ENCODE measurements at regions not wholly inside any gene's neighbourhood (a gene's known extent, or its start where the extent isn't known, plus 50 kb on each side); places are given as distances from the start of the nearest gene placed in this dataset.
A peak's percentile ranks its signal among the peaks of the same experiment; 100 is the strongest.

DNA sequence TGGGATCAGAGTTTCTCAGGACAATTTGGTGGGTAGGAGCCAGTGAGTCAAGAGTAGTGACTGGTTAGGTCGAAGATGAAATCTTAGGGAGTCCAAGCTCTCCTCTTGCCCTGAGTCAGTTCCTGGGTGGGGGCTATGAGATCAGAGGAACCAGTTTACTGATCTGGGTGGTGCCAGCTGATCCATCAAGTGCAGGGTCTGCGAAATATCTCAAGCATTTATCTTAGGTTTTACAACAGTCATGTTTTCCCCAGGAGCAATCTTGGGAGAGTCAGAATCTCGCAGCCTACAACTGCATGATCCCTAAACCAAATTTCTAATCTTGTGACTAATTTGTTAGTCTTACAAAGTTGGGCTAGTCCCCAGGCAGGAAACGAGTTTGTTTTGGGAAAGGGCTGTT is 1833.2 kb upstream of the PCDH7 start:
- DNase-seq = no peak

DNA sequence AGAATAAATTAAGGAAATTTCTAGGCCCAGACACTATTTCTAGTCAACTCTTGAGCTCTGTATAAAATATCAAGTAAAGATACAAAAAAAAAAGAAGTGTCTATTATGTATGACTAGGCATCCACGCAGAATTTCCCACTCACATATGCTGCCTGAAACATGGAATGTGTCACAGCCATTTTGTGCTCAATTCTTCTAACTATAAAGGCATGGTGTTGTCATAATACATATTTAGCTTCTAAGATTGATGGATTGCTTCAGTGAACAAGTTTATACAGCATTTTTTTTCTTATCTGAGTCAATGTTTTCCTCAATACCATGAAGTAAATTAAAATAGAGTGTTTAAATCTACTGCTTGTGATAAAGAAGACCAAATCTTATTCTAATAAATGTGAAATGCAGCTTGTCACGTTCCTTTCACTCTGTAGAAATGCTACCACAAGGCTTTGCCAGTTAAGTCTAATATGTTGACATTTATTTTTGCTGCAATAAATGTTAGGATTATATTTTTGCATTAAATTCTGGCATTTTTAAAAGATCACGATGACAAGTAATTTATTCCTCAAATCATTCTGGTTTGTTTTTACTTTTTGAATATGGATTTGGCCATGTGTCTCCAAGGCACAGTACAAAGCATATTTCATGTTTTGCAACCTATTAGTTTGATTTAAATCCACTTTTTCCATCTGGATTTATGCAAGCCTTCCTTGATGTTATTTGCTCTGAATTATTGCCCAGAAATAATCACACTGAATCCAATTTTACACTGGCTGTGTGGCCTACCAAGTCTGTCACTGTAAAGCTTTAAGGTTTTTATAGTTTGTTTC is 1829.0 kb upstream of the PCDH7 start:
- DNase-seq = peak; percentile 27

DNA sequence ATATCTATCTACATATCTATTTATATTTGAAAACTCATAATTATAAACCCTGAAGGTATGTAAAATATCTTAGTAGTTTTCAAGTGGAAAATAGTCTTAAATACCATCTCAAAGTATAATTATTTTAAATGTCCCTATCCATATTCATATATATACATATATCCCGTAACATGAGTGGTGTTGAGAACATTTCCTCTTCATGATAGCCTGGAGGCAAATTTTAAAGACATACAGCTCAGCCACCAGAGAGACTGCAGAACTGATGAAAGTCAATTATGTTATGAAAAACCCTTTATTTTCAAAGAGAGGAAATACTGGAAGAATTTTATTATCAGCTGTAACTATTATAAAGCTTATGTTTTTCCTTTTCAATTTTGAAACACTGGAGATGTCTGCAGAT is 1806.7 kb upstream of the PCDH7 start:
- no peak for DNase-seq

DNA sequence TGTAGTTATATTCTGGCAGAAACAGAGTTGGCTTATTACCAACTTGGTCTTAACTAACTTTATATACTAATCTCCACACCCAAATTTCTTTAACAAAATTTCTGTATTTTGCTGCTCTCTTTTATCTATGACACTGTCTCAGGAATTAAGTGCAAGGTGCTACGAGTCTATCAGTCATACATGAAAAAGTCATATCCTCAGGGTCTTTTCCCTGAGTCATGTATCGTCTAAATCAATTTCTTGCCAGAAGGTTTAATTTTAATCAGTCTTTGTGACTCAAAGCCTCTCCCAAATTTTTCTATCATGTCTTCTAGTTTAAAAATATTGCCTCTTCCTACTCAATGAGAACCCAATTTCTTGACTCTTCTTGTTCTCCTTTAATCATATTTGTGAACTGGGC is 1803.6 kb upstream of the PCDH7 start:
- DNase-seq = no peak

DNA sequence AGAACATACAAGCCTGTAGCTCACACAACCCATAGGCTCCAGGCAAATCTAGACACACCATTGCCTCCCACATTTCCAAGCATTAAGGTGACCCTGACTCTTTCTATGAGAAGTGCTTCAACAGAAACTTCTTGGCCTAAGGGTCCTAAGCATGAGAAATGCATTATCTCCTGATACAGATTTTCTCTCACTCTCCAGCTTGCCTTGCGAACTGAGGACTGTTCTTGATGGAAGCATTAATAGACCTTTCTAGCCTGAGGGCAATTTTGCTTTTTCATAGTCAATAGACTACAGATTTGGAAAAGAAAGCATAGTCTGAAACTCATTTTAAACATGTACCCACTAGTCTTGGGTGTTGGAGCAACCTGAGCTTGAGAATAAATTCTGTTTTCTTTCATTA is 1801.3 kb upstream of the PCDH7 start:
- peak; percentile 2 for DNase-seq

DNA sequence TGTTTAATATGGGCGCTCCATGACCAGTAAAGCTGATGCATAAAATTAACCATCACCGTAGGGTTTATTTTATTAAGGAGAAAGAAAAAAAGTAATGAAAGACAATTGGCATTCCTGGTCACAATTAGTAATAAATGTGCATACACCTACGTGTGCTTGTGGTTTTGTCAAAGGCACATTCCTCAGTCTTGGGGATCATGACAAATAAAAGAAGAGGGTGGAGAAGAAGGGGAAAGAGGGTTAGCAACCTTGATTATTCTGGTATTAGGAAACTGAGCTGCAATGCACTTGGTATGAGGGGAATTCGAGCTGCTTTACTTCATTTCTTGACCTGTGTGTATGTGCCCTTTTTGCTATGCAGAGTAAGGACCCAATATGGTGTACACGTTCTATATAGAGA is 1798.3 kb upstream of the PCDH7 start:
- no peak for DNase-seq

DNA sequence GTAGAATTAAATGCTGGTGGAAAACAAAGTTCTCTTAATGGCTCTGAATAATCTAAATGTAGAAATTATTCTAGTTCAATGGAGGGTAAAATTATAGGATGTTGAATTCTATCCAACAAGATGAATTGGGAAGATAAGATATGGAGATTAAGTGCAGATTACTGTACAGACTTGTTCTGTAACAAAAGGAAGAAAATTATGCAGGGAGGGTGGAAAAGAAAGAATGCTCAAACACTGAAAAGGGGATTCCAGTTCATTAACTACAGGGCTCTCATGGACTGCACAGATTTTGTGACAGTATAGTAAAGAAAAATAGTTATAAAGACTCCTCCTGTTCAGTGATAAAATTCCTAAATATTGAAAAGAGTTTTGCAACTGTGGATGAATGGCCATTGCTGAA is 1794.0 kb upstream of the PCDH7 start:
- DNase-seq = peak; percentile 11

DNA sequence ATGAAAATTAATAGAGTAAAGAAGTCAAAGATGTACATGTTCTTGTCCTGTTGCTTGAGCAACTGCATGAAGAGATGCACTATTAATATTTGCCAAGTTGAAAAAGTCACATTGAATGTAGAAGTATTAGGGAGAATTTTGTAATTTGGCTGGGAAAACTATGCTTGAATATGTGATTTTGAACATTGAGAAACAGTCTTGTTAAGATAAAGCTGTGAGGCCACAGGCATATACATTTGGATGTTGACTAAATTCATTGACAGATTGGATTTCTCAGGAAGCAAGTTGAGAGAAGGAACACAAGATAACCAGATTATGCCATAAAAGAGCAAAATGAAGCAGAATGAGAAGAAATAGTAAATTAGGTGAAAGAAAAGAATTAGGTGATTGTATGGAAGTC is 1777.5 kb upstream of the PCDH7 start:
- no peak for DNase-seq

DNA sequence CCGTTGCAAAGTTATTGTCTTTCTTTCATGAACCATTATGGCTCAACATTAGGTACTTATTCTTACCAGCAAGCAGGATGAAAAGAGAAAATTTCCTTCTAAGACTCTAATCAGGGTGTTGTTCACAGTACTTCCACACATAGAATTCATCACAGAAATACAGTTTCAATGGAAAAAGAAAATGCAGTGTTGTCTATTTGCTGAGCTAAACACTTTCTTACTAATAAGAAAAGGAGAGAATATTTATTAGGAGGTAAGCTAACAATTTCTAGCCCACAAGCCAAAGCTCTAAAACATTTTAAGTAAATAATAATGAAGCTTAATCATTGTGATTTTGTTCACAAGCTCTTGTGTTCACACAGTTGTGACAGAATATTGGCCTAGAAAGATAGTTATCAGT is 1772.8 kb upstream of the PCDH7 start:
- no peak for DNase-seq

DNA sequence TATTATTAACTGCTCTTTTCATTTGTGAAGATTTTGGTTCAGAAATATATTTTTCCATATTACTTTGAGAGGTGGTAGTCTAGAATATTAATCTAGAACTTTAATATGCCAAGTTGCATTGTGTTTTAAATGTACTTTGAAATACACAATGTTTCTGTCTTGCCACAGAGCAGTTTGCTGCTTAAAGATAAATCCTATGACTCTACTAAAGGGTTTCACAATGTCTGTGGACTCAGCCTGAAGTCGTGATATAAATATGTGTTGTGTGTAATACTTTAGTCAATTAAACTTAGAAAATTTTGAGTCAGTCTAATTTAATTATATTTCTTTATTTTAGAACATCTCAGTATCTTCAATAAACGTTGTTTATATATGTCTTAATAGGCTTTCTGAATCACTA is 1771.7 kb upstream of the PCDH7 start:
- no peak for DNase-seq

DNA sequence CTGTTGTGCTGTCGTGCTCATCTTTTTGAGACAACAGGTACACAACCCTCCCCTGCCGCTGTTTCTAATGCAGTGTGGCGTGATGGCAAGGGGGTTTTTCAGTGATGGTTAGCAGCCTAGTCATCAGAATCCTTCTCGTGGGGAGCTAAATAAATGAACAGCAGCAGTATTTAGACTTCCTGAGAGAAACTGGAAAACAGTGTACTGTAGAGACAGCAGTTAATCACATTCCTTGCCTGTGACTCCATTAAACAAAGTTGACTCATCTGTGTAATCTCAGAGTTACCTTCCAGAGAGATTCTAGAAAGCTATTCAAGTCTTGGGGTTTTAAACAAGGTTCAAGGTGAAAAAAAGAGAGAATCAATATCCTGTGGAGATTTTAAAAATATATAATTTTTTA is 1753.2 kb upstream of the PCDH7 start:
- no peak for DNase-seq

DNA sequence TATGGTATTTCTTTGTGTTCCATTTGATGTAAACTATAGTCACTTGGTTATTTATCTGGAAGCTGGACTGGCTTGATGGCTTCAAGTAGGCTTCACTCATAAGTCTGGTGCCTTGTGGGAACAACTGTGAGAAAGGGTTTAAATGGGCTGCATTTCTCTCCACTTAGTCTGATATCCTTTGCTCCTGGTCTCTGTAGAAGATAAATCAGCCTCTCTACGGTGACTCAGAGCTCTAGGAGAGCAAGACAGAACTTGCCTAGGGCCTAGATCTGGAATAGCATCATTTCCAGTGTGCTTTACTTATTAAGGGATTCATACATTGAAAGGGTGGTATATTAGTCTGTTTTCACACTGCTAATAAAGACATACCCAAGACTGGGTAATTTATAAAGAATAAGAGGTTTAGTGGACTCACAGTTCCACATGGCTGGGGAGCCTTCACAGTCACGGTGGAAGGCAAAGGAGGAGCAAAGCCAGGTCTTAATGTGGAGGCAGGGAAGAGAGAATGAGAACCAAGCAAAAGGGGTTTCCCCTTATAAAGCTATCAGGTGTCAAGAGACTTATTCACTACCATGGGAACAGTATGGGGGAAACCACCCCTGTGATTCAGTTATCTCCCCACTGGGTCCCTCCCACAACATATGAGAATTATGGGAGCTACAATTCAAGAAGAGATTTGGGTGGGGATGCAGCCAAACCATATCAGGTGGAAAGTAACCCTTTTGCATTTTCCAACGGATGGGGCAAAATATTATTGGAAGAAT is 1746.4 kb upstream of the PCDH7 start:
- DNase-seq = no peak

DNA sequence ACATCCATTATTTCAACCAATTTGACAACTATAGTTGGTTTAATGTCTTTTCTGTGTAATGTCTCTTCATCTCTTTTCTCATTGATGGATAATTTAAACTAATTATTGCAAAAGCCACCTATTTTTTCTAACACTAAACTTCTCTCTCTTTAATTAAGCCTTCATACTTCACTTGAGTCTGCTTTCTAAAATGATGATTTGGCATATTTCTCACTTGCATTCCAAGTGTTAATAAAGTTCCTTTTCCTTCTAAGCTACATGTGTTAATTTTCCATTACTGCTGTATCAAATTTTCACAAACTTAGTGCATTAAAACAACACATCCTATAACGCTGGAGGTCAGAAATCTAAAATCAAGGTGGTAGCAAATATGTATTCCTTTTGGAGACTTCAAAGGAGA is 1743.8 kb upstream of the PCDH7 start:
- DNase-seq = no peak

DNA sequence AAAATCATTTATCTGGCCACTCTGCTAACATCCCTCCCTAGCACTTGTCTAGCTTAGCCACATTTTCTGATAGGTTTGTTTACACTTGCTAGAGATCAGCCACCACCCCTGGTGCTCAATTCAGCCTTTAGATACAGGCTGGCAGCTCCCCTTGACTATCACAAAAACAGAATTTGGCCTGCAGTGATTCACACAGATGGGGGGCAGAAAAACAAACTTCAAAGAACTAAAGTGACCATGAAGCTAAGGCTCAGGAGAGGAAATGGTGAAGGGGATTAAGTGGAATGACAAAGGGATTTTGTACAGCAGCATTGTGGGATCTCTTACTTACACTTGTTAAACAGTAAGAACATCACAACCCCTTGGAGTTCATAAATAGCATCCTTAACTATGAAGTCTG is 1718.0 kb upstream of the PCDH7 start:
- DNase-seq = peak; percentile 2

DNA sequence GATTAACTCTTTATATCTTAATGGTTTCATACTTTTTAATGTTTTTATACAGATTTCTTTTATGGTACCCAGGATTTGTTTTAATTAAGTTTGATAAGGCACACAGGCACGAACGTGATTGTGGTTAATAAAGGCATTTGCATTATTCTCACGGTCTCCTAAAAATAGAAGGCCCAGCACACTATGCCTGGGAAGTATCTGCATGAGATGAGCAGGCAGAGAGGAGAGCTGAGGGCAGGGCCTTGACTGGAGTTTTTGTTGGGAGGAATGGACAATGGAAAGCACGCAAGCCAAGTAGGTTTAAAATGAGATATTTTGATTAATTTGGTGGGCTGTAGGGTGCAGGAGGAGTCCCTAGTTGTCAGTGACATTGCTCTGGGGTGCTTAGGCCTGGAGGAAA is 1714.3 kb upstream of the PCDH7 start:
- DNase-seq = no peak

DNA sequence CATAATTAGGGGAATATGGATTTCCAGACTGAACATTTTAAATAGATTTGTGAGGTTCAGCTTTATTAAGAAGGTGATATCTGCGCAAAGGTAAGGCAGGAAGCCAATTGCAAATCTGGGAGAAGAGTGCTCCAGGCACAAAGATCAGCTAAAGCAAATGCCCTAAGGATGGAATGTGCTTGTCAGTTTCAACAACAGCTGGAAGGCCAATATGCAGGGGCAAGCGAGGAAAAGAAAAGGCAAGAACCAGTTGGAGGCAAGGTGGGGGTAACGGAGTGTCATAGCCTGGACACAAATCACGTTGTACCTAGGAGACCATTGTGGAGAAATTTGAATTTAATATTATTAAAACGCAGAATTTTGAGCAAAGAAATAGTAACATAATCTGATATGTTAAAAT is 1710.3 kb upstream of the PCDH7 start:
- no peak for DNase-seq

DNA sequence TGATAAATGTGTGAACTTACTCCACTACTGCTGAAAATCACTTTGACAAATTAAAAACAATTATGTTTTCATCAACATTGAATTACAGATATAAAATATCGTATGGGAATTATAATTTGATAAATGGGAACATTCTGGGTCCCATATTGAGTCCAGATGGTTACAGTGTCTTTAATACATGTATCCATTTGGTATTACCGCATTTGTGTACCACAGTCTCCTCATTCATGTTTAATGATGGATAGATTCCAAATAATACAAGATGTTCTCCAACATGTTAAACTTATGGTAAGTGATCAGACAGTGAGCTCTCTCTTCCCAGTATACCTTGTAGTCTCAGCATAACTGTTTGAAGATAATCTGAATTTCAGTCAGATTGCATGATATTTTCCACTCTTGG is 1706.8 kb upstream of the PCDH7 start:
- DNase-seq = no peak

DNA sequence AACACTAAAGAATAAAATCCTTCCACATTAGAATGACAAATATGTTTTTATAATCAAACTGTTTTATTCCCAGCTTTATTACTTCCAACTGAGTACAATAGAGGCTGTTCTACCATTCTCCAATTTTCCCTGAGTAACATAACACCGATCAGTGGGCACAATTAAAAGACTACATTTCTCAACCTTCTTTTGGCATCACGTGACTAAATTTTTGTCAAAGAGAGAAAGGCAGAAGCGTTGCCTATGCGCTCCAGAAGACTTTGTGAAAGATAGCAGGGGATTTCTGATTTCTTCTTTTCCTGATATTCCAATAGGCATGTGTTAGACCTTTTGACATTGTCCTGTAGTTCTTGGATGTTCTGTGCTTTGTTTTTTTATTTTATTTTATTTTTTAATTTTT is 1705.6 kb upstream of the PCDH7 start:
- DNase-seq = no peak

DNA sequence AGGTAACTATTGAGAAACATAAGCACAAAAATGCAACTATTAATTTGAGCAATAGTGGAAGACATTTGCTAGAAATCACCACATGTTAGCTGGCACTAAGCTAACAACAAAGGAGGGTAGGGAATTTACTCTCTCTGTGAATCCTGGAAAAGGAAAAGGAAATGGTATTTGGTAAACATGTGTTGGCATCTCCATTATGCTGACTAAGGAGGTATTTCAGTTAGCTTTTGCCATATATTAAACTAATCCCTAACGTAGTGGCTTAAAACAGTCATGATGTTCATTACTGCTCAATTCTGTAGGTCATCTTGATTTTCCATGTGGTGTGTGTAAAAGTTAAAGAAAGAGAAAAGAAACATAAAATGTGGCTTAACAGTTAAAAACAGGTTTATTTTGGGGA is 1686.5 kb upstream of the PCDH7 start:
- no peak for DNase-seq

DNA sequence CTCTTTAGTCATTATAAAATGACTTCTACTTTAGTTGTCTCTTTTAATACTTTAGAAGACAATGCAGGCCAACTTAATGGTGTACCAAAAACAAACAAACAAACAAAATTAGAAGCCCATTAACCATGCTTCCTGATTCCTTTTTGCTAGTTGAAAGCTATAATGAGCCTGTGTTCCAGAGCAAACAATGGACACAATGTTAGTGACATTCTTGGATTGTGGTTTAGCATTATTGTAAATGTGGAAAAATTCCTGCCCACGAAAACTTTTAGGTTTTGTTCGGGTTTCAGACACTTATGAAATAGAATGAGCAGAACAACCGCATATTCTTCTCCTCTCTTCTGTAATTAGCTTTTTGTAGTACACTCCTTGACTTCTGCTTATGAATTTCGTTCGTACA is 1682.7 kb upstream of the PCDH7 start:
- no peak for DNase-seq

DNA sequence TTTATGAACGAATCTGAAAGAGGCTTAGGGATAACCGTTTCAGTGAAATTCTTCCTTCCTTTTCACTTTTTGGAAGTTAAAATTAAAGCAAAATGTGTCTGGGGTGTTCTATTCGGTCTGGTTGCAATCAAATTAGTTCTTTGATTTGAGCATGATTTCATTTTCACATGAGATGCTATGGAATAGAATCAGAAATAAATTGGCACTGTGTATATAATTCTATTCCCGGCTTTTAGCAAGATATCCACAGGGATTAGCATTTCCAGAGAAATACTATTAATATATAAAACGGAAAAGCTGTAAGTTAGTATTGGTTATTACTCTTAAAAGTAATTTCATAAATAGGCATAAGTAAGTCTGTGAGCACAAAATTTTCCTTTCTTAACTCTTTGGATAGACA is 1676.8 kb upstream of the PCDH7 start:
- no peak for DNase-seq

DNA sequence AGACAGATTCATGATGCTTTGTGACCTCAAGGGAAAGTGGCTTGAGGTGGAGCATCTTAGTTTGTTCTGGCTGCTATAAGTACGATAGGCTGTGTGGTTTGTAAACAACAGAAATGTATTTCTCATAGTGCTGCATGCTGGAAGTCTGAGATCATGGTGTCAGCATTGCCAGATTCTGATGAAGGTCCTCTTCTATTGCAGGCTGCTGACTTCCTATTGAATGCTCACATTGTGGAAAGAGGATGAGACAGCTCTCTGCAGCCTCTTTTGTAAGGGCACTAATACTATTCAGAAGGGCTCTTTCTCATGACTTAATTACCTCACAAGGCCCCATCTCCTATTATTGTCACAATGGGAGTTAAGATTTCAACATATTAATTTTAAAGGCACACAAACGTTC is 1674.0 kb upstream of the PCDH7 start:
- DNase-seq = no peak

DNA sequence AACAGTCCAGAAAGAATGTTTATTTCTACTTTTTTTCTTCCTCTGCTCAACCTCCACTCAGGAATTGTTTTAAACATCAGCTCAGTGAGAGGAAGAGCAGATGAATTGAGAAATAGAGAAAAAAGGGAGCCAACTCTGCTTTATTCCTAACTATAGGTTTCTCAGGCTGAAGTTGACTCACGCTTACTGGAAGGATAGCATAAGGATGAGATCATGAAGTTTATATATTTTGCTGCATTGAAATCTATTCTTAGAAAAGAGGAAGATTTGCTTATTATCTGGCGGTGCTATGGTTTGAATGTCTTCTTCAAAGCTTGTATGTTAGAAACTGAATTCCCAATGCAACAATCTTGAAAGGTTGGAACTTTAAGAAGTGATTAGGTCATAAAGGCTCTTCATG is 1673.4 kb upstream of the PCDH7 start:
- no peak for DNase-seq

DNA sequence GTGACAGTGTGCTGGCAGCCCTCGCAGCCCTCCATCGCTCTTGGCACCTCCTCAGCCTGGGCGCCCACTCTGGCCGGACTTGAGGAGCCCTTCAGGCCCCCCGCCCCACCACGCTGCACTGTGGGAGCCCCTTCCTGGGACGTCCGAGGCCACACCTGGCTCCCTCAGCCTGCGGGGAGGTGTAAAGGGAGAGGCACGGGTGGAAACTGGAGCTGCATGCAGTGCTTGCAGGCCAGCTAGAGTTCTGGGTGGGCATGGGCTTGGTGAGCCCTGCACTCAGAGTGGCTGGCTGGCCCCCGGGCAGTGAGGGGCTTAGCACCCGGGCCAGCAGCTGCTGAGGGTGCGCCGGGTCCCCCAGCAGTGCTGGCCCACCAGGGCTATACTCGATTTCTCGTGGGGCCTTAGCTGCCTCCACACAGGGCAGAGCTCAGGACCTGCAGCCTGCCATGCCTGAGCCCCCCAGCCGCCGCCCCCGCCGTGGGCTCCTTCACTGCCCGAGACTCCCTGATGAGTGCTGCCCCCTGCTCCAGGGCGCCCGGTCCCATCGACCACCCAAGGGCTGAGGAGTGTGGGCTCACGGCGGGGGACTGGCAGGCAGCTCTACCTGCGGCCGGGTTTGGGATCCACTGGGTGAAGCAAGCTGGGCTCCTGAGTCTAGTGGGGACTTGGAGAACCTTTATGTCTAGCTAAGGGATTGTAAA is 1672.7 kb upstream of the PCDH7 start:
- no peak for DNase-seq

All from eye (tissue), 1 donor.